Mesothelial cell of epicardium (in vitro differentiated cells): ENCODE measurements at regions not wholly inside any gene's neighbourhood (a gene's known extent, or its start where the extent isn't known, plus 50 kb on each side); places are given as distances from the start of the nearest gene placed in this dataset.

Experiments
- DNase-seq, 2 experiments: peaks; one replicate each; pipeline ENCODE4 v3.0.0; 2021; ENCODE audit warnings: low spot score in 2 of 2; ENCODE audit not compliant: unreplicated experiment in 2 of 2
- H3K27ac Mint-ChIP-seq: 2 replicates; pipeline ENCODE4 v1.8.0; 2021; ENCODE audit warnings: mixed read lengths
- H3K27me3 Mint-ChIP-seq: 2 replicates; pipeline ENCODE4 v1.8.0; 2021; ENCODE audit warnings: low read depth, mixed read lengths
- H3K36me3 Mint-ChIP-seq: 2 replicates; pipeline ENCODE4 v1.8.0; 2021; ENCODE audit warnings: mixed read lengths
- H3K4me1 Mint-ChIP-seq: 2 replicates; pipeline ENCODE4 v1.8.0; 2021; ENCODE audit warnings: mixed read lengths
- H3K4me3 Mint-ChIP-seq: 2 replicates; pipeline ENCODE4 v1.8.0; 2021; ENCODE audit warnings: mild to moderate bottlenecking, moderate library complexity, mixed read lengths
- H3K9me3 Mint-ChIP-seq: 2 replicates; pipeline ENCODE4 v1.8.0; 2021; ENCODE audit warnings: mixed read lengths
- CTCF ChIP-seq: fragments of 200-600 bp; sonication (generic); IDR thresholded peaks from one replicate; pipeline ENCODE4 v1.5.0; 2021; ENCODE audit warnings: antibody characterized with exemption; ENCODE audit not compliant: unreplicated experiment

GRCh38 chr13:80605716-80606115 is 264.8 kb upstream of the SPRY2 start:
- no peak for DNase-seq
- H3K4me1 Mint-ChIP-seq = peaks cover 7% of the 10 kb centered on the region
- no peaks in the 10 kb centered on the region for H3K27me3 Mint-ChIP-seq
- H3K27ac Mint-ChIP-seq = no peak overlapping the region
- TF ChIP-seq CTCF = no peak
- H3K36me3 Mint-ChIP-seq = no peaks in the 10 kb centered on the region
- H3K4me3 Mint-ChIP-seq = no peak overlapping the region
- H3K9me3 Mint-ChIP-seq = peaks cover 8% of the 10 kb centered on the region

GRCh38 chr13:80605011-80605410 is 264.1 kb upstream of the SPRY2 start:
- Mint-ChIP-seq H3K27ac (no peak overlapping the region), H3K9me3 (peaks cover 8% of the 10 kb centered on the region), H3K36me3 (no peaks in the 10 kb centered on the region), H3K4me3 (no peak overlapping the region), H3K4me1 (peaks cover 7% of the 10 kb centered on the region), H3K27me3 (no peaks in the 10 kb centered on the region)
- DNase-seq = no peak
- TF ChIP-seq CTCF = no peak

GRCh38 chr13:80604098-80604497 is 263.2 kb upstream of the SPRY2 start:
- no peak for TF ChIP-seq CTCF
- Mint-ChIP-seq H3K27ac (no peak overlapping the region), H3K36me3 (no peaks in the 10 kb centered on the region), H3K4me1 (peaks cover 11% of the 10 kb centered on the region), H3K9me3 (peaks cover 8% of the 10 kb centered on the region), H3K4me3 (no peak overlapping the region), H3K27me3 (no peaks in the 10 kb centered on the region)
- no peak for DNase-seq

- TF ChIP-seq CTCF = no peak
- no peaks in the 10 kb centered on the region for H3K27me3 Mint-ChIP-seq
- no peak for DNase-seq
- peaks cover 11% of the 10 kb centered on the region for H3K4me1 Mint-ChIP-seq
- peaks cover 8% of the 10 kb centered on the region for H3K9me3 Mint-ChIP-seq
- H3K27ac Mint-ChIP-seq = no peak overlapping the region
- H3K4me3 Mint-ChIP-seq = no peak overlapping the region
- no peaks in the 10 kb centered on the region for H3K36me3 Mint-ChIP-seq
These were observed 262.4 kb upstream of the SPRY2 start for GRCh38 chr13:80603351-80603750.

GRCh38 chr13:80599765-80600164 is 258.8 kb upstream of the SPRY2 start:
- H3K27me3 Mint-ChIP-seq = no peaks in the 10 kb centered on the region
- DNase-seq = no peak
- no peak for TF ChIP-seq CTCF
- H3K9me3 Mint-ChIP-seq = peaks cover 5% of the 10 kb centered on the region
- no peak overlapping the region for H3K4me3 Mint-ChIP-seq
- H3K4me1 Mint-ChIP-seq = peaks cover 7% of the 10 kb centered on the region
- no peaks in the 10 kb centered on the region for H3K36me3 Mint-ChIP-seq
- H3K27ac Mint-ChIP-seq = no peak overlapping the region

- DNase-seq = no peak
- no peak for TF ChIP-seq CTCF
- Mint-ChIP-seq H3K27ac (no peak overlapping the region), H3K4me3 (no peak overlapping the region), H3K9me3 (peaks cover 5% of the 10 kb centered on the region), H3K27me3 (no peaks in the 10 kb centered on the region), H3K36me3 (no peaks in the 10 kb centered on the region), H3K4me1 (peaks cover 4% of the 10 kb centered on the region)
These were observed 257.3 kb upstream of the SPRY2 start for GRCh38 chr13:80598189-80598588.
